T-helper 1 cell (primary cell): ENCODE measurements at regions not wholly inside any gene's neighbourhood (a gene's known extent, or its start where the extent isn't known, plus 50 kb on each side); places are given as distances from the start of the nearest gene placed in this dataset.
"Not testable (repeated sequence)": the region's sequence is repeated elsewhere in the genome, so short reads cannot be mapped to it uniquely, and the experiment has no call there.

Source experiments
- DNase-seq, 5 donors: peaks; one replicate each; pipeline ENCODE4 v3.0.0-alpha.2; 2012 to 2020

GRCh38 chr1:214095896-214096295, 108.1 kb downstream of the PROX1 start:
- DNase-seq: not testable (repeated sequence)

GRCh38 chr1:214101246-214101645, 113.5 kb downstream of the PROX1 start:
- DNase-seq: no peak

GRCh38 chr1:214101828-214102227, 114.1 kb downstream of the PROX1 start:
- no peak for DNase-seq

- no peak for DNase-seq
These were observed 115.1 kb downstream of the PROX1 start for GRCh38 chr1:214102907-214103306.

- no peak for DNase-seq
These were observed 116.0 kb downstream of the PROX1 start for GRCh38 chr1:214103778-214104177.

GRCh38 chr1:214106375-214106774, 118.6 kb downstream of the PROX1 start:
- DNase-seq: no peak

GRCh38 chr1:214107322-214108096, 119.7 kb downstream of the PROX1 start:
- no peak for DNase-seq

GRCh38 chr1:214108097-214108446, 120.3 kb downstream of the PROX1 start:
- no peak for DNase-seq

- DNase-seq: no peak
These were observed 124.0 kb downstream of the PROX1 start for GRCh38 chr1:214111796-214112195.

- DNase-seq: no peak
These were observed 128.5 kb downstream of the PROX1 start for GRCh38 chr1:214116258-214116657.

GRCh38 chr1:214117780-214118179, 130.0 kb downstream of the PROX1 start:
- no peak for DNase-seq

GRCh38 chr1:214120191-214120590, 132.4 kb downstream of the PROX1 start:
- no peak for DNase-seq

GRCh38 chr1:214120951-214121350, 133.2 kb downstream of the PROX1 start:
- DNase-seq: no peak

GRCh38 chr1:214122110-214122509, 134.3 kb downstream of the PROX1 start:
- DNase-seq: no peak

- peak in 1 of 5 donors; percentile 1 for DNase-seq
These were observed 135.4 kb downstream of the PROX1 start for GRCh38 chr1:214123061-214123784.

- DNase-seq: no peak
These were observed 136.6 kb downstream of the PROX1 start for GRCh38 chr1:214124281-214124805.

- no peak for DNase-seq
These were observed 137.1 kb downstream of the PROX1 start for GRCh38 chr1:214124915-214125314.

- DNase-seq: no peak
These were observed 138.0 kb downstream of the PROX1 start for GRCh38 chr1:214125819-214126218.

GRCh38 chr1:214126697-214127146, 138.9 kb downstream of the PROX1 start:
- no peak for DNase-seq

- no peak for DNase-seq
These were observed 139.9 kb downstream of the PROX1 start for GRCh38 chr1:214127705-214128104.

- no peak for DNase-seq
These were observed 145.1 kb upstream of the SMYD2 start for GRCh38 chr1:214135886-214136285.

GRCh38 chr1:214136324-214136919, 144.5 kb upstream of the SMYD2 start:
- DNase-seq: no peak

- no peak for DNase-seq
These were observed 139.5 kb upstream of the SMYD2 start for GRCh38 chr1:214141486-214141885.
